GM19455 (cell line): ENCODE measurements at regions not wholly inside any gene's neighbourhood (a gene's known extent, or its start where the extent isn't known, plus 50 kb on each side); places are given as distances from the start of the nearest gene placed in this dataset.

Experiments used
- ATAC-seq: cut with Tn5 transposase; IDR thresholded peaks from one replicate; pipeline ENCODE4 v1.9.1; 2021; ENCODE audit not compliant: unreplicated experiment

DNA sequence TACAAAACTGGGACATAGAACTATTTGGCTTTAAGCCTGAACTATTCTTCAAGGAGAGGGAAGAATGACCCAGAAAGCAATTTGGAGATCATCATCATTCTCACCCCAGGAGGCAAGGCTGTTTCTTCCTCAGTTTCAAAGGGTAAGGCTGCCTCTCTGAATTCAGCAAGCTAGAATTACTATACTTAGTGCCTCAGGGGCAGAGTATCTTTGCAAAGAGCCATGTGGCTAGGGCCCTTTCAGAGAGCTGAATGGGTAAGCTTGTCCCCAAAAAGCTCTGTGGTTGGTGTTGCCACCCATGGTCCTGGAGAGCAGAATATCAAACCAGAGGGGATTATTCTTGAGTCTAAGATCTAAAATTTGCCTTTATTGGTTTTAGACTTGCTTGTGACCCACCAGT is 720.3 kb upstream of the ARPP21 start:
- ATAC-seq, result no peak

DNA sequence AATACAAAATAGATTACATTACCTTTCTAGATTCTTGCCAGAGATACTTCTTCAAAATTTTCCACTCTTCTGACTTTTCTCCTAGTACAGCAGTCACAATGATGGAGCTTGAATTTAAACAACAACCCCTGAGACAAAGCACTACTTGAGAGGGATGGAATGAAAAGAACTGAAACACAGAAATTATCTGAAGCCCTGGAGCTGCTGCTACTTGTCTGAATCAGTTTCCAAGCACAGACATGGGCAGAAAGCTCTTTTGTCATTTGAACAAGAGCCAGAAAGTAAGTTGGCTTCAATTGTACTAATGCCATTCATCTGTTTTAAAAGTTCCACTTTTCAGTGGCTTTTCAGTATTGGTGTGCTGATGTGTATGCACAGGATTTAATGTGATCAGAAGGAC is 718.5 kb upstream of the ARPP21 start:
- ATAC-seq, result no peak

DNA sequence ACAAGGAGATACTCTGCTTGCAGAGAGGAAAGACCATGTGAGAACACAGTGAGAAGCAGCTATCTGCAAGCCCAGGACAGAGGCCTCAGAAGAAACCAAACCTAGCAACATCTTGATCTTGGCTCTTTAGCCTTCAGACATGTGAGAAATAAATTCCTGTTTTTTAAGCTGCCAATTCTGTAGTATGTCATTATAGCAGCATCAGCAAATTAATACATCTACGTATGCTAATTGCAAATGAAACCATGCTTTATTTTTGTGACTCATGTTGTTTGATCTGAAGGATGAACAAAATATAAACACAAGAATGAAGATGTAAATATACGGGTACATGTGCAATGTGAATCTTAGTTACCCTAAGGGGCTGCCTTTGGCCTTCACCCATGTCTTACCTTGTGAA is 714.4 kb upstream of the ARPP21 start:
- no peak for ATAC-seq

DNA sequence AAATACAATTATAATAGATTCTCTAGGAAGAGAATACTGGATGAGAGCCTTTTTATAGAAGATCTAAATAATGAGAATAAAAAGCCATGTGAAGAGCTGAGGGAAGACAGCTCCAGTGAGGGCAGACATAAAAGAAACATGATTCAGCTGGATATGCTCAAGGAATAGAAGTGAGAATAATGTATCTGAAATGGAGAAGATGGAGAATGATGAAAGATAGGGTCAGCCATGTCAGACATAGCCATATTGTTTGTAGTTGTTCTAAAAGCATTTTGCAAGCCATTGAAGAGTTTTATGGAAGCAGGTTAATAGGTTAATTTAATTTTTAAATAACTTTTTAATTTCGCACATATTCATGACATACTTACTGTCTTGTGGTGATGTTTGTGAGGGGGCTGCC is 713.5 kb upstream of the ARPP21 start:
- no peak for ATAC-seq

DNA sequence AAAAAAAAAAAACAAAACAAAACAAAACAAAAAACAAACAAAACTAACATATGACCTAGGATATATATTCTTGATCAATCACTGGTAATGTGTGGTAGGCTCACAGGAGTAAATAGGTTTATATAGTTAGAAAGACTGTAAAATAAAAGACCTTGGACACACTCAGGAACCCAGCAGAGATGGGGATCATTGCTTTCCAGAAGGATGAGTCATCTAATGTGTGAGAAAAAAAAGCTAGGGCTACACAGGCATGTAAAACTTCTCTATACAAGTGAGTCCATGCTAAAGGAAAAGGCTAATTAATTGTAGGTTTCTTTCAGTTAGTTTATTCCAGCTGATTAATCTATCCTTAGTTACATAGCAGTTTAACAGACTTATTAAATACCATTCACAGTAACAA is 710.3 kb upstream of the ARPP21 start:
- ATAC-seq, result no peak

DNA sequence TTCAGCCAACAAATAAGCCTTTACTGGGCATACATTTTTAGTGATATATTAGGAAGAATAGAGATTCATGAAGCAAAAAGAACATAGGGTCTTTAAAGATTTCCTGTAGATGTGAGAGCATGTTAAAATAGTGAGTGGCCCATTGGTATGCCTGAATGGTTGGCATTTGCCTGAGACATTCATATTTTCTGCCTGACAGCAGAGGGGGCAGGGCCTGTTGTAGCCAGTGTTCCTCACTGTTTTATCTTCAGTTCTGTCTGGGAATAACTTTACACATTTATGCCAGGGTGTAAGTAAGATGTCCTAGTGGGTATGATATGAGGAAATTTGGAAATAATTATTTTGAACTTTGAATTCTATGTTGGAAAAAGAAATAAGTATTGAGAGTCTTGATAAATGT is 704.7 kb upstream of the ARPP21 start:
- ATAC-seq, result no peak

DNA sequence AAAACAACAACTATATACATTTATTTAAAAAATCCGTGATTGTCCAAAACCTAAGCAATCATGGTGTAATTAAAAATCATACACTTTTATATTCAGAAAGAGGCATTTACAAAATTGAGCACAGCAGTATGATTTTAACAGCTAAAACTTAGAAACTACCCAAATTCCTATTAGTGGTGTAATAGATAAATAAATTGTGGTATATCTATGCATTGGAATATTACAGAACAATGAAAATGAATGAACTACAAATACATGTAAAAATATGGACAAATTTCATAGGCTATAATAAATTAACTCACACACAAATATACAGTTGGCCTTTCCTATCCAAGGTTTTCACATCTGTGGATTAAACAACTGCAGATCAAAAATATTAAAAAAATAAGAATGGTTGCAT is 700.5 kb upstream of the ARPP21 start:
- no peak for ATAC-seq

DNA sequence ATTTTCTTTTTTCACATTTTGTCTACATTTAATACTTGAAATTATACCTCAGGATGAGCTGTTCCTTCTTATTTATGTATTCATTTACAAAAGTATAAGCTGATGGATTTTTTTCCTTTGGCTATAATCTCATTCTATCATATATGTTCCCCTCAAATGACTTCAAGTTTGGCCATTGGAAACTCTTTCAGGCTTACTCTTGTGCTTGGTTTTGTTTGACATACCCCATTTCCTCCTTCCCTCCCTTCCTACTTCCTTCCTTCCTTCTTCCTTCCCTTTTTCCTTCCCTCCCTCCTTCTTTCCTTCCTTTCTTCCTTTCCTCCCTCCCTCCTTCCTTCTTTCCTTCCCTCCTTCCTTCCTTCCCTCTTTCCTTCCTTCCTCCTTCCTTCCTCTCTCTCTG is 697.1 kb upstream of the ARPP21 start:
- ATAC-seq, result no peak

DNA sequence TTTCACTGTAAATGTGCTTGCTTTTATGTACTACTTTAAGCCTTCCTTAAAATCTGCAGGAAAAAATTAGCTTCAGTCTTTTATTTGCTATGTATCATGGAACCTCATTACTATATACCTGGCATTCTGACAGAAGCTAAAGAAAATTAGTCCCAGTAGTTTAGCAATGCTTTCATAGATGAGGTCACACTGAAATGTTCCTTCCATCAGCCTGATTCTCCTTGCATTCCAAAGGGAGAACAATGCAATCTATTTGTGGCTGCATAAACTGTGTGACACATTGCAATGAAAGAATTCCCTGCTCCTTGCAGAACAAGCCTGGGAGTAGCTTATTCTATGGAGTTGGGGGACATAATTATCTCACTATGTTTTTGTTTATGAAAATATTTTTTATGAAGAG is 691.5 kb upstream of the ARPP21 start:
- ATAC-seq, result no peak

DNA sequence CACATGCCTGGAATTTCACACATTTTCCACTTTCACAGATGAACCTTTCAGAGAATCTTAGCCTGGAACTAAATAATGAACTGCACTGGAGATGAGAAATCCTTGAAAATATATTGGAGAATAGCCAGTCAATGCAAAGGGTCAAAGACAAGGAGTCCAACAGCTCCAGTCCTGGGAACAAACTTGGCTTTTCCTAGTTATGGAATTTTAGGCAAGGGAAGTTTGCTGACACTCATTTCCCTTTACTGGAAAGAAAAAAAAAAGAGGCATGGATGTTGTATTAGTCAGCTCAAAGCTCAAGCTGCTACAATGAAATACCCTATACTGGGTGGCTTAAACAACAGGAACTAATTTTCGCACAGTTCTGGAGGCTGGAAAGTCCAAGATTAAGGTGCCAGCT is 690.8 kb upstream of the ARPP21 start:
- no peak for ATAC-seq

DNA sequence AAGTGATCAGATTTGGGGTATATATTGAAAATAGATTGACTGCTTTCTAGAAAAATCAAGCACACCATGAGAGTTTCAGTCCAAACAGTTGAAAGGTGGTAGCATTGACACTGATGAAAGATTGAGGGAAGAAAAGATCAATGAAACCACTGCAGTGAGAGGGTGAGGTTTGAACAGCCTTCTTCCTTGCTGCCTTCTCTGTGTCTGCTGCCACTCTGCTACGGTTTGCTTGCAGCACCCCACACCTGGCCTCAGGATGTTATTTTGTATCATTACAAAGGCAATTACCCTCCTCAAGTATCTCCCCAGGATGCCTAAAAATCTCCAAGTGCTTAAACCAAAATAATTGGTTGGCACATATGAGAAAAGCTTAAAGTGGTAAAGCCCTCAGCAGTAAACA is 683.6 kb upstream of the ARPP21 start:
- no peak for ATAC-seq

DNA sequence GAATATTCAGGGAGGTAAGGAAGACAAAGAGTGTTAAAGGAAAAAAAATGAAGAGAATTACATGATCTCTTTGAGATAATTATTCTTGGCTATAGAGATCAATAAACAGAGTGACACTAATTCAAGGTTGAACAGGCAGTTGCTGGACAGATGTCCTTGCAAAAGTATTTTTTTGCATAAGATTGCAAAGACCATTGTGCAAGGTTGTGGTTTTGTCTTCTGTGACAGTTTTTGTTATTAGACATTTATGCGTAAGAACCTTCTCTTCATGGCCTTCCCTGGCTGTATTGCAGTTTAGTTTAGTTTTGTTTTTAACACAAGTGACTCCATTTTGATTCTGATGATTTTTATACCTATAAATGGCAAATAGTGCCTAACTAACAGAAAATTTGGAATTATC is 682.8 kb upstream of the ARPP21 start:
- ATAC-seq, result no peak

DNA sequence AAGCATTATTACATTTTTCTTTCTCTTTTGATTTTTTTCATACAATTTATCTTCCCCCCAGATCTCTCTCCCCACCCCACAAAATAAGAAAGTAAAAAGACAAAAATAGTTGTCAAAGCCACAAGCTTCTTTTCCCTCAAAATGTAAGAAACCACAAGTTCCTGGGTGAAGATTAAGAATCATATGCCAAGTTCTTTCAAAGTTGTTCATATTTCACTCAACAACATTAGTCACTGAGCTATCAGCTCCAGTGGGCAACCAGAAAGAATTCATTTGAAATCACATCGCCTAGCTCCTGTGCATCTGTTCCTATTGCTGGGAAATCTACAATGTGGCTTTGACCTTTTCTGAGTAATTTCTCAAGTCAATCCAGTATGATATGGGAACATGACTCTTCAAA is 681.6 kb upstream of the ARPP21 start:
- ATAC-seq, result no peak

DNA sequence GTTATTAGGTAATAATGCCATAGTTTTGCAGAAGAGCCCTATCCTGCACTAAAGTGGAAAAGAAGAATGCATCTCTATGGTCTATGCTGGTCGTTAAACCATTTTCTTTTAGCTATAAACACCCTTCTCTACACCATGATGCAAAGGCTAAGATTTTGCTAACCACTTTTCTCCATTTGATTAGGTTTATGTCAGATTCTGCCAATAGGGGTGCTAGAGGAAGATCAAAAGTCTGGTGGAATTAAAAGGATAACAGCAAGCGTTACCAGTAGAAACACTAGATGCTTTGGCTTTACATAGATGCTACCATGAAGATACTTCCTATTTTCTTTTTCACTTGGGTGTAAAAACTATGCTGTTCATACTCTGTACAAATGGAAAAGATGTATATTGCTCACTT is 669.8 kb upstream of the ARPP21 start:
- ATAC-seq, result no peak

DNA sequence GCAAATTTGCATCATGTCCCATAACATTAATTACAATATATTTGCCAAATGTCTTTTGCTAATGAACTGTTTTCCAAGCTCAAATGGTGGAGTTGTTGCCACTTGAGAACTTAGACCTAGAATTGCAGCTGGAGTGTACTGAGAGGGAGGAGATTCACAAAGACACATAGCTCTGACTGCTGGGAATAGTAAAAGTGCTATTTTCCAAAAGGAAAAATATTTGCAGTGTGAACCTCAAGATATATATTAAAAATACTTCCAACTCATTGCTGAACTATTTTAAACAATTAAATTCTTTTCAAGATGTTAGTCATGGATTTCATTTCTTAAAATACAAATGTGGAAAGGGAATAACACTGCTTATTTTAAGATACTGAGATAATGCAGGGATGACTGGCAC is 666.8 kb upstream of the ARPP21 start:
- no peak for ATAC-seq

DNA sequence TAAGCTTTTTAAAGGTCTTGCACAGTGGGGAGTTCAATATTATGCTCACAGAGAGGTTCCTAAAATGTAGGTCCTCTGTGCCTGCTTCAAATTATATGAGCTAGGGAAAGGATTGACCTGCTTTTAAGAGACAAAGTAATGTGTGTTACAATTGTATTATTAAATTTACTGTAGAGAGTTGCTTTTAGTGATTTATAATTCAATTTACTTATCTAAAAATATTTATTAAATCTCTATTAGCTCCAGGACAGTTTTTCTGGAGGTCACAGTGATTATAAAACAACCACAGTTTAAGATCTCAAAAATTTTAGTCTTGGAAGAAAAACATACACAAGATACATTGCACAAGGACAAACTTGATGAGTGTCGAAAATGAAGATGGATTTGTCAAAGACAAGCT is 665.7 kb upstream of the ARPP21 start:
- no peak for ATAC-seq

DNA sequence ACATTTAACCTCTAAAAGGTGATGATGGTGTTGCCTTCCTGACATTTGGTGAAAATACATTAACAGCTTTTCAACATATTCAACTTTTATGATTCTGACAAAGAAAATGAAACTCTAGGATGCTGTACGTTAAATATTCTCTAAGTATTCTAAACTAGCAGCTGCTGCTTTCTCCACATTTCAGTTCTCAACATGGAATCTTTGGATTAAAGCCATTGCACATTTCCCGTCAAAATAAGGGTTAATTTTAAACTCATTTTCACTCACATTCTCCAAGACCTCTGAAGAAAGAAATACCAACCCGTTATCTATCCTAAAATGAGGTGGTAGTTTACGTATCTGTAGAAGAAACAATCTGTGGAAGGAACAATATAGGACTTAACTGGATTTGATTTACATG is 655.7 kb upstream of the ARPP21 start:
- ATAC-seq, result no peak

DNA sequence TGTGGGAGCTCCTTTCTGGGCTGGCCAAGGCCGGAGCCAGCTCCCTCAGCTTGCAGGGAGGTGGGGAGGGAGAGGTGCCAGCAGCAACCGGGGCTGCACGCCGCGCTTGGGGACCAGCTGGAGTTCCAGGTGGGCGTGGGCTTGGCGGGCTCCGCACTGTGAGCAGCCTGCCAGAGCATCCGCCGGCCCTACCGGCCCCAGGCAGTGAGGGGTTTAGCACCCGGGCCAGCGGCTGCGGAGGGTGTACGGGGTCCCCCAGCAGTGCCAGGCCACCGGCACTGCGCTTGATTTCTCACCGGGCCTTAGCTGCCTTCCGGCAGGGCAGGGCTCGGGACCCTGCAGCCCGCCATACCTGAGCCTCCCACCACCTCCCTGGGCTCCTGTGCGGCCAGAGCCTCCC is 651.0 kb upstream of the ARPP21 start:
- no peak for ATAC-seq

DNA sequence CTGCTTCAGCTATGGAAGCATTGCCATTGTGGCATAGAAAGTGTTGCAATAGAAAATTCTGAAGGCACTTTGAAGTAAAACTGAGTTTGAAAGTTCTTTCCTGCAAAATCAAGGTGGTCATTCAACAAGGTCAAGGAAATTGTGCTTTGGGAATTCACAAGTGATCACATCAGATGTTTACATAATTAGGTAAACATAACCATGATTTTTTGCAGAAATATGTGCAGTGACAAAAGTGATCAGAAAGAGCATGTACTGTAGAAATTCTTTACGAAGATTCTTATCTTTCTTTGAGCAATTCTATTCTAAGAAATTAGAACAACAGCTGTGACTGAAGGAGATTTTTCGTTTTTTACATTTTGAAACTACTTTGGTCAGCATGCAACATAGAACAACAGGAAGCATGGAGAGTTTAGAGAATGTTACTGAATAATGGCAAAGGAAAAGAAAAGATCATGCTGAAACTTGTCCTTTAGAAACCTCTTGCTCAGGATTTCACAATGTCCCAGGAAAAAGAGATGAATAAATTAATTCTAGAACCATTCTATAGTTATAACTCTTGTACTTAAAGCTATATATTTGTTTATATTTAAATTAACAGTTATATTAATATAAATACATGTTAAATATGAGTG is 643.4 kb upstream of the ARPP21 start:
- ATAC-seq, result no peak

DNA sequence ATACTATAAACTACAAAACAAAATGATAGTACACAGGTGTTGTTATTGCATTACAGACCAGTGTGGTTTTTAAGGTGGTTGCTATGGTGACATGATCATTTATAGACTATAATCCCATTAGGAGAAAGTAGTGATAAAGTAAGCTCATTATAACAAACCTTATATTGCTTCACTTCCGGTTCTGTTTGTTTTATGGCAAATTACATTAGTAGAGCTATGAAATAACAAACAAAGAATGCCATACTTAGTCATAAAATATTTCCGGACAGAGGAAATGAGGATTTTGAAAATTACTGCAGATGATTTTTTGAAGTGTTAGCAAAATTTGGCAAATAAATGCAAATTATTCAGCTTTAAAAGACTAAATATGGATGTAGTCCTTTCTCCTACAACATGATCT is 640.4 kb upstream of the ARPP21 start:
- no peak for ATAC-seq

DNA sequence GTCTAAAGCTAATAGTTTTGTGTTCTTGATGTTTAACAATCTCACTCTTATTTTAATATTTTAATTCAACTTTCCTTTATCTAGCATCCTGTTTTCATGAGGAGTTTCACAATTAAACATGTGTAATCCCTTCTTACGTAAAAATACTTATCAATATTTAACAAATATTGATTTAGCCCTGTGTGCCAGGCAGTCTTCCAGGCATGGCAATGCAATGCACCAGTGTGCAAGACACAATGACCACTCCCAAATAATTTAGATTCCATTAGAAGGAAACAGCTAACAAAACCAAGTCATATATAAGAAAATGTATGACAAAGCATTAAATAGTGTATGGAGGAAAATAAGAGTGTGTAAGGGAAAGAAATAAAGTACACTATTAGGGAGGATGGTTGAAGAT is 627.1 kb upstream of the ARPP21 start:
- ATAC-seq, result no peak

DNA sequence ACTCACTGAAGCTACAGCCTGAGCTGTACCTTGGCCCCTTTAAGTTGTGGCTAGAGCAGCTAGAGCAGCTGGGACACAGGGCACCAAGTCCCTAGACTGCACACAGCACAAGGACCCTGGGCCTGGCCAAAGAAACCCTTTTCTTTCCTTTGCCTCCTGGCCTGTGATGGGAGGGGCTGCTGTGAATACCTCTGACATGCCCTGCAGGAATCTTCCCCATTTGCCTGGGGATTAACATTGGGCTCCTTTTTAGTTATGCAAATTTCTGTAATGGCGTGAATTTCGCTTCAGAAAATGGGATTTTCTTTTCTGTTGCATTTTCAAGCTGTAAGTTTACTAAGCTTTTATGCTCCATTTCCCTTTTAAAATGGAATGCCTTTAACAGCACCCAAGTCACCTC is 611.2 kb upstream of the ARPP21 start:
- no peak for ATAC-seq

DNA sequence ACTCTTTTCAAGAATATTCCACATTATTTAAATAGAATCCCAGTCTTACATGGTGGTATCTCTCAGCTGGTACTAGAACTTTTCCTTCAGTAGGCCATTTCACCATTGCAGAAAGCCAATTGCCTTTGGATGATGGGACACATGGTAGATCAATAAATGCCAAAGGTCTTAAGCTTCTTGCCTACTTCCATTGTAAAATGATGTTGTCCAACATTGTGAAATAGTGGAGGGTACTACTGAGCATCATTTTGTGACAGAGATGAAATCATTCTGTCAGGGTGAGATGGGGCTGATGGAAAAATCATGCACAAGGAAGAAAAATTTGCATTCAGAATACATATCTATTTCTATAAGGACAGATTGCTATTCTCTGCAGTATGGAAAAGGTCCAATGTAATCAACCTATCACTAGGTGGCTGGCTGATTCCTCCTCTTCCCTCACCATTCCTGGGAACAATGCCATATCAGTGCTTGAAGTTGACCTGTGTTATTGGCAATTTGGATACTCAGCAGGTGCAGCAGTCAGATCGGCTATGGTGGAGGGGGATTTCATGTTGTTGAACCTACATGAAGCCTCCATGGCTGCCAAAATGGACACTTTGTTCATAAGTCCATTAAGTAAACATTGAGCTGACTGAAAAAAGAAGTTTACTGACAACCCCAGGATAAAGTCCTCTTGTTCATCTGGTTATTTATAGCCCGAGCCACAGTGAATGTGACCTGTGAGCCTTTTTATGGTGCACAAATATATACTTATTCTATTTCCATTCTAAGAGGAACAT is 596.9 kb upstream of the ARPP21 start:
- ATAC-seq, result no peak
